ENCODE measurements at regions not wholly inside any gene's neighbourhood (a gene's known extent, or its start where the extent isn't known, plus 50 kb on each side); places are given as distances from the start of the nearest gene placed in this dataset.

DNA sequence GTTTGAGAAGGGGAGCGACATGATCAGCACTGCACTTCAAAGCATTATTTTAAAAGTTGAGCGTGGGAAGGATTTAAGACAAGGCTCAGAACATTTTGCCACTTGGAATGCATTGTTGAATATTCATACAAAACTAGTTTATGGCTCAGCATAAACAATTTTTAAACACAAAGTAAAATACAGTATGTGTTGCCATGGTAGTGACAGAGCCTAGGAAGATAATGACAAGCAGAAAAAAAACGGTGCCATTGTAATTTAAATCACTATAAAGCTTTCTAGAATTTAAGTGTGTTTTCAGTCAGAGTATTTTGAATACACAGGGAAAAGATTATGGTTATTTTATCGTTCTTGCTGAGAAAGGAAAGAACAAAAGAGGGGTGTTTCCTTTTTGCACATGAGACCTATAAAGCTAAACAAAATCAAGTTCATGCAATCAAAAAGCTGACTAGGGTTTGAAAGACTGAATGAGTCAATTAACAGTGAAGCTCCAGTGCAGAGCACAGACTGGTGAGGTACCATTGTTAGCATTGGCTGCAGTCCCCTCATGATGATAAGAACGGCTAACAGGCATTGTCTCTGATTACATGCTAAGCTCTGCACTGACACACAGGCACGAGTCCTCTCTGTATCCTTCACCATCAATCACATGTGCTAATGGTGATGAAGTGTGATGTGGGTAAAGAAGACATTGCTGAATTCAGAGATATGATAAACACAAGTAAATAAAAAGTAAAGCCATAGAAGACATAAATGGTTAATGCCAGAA, 181.9 kb upstream of the VSTM2A start:
- no peaks in the 10 kb centered on the region for H3K36me3 ChIP-seq
- 38% methylated on average over 6 of the region's 6 CpGs for WGBS
- no peak for TF ChIP-seq POLR2A (IDR thresholded peaks at IDR 0.05)
- no peak for TF ChIP-seq POLR2AphosphoS5 (IDR thresholded peaks at IDR 0.05)
- TF ChIP-seq, protein P1, sequence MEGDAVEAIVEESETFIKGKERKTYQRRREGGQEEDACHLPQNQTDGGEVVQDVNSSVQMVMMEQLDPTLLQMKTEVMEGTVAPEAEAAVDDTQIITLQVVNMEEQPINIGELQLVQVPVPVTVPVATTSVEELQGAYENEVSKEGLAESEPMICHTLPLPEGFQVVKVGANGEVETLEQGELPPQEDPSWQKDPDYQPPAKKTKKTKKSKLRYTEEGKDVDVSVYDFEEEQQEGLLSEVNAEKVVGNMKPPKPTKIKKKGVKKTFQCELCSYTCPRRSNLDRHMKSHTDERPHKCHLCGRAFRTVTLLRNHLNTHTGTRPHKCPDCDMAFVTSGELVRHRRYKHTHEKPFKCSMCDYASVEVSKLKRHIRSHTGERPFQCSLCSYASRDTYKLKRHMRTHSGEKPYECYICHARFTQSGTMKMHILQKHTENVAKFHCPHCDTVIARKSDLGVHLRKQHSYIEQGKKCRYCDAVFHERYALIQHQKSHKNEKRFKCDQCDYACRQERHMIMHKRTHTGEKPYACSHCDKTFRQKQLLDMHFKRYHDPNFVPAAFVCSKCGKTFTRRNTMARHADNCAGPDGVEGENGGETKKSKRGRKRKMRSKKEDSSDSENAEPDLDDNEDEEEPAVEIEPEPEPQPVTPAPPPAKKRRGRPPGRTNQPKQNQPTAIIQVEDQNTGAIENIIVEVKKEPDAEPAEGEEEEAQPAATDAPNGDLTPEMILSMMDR (IDR thresholded peaks at IDR 0.05), result no peak

DNA sequence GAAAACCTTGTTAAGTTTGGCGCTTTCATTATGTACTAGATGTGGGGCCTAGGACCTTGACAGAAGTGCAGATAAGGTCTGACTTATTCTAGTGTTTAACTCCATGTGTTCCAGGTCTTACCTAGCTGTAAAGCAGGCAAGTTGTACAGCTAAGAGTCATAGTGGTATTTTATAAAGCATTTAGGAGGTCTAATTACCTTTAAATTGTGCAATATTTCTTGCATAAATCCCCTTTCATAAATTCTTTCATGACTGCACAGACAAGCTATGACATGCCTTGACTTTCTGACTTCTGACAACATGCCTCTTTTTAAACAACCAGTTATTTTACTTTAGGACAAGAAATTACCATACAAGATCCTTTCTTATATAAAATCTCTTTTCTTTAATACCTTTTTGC, 151.6 kb upstream of the VSTM2A start:
- Histone ChIP-seq H3K36me3 (no peaks in the 10 kb centered on the region), H3K4me3 (no peak overlapping the region), H3K4me1 (replicated peaks) (no peaks in the 10 kb centered on the region), H3K27me3 (replicated peaks; ENCODE audit: insufficient read depth) (no peaks in the 10 kb centered on the region), H3K9me3 (no peaks in the 10 kb centered on the region), H3K27ac (no peak overlapping the region)
- 50% methylated on average over 1 of the region's 1 CpG for whole genome bisulfite sequencing
- intact Hi-C loops (cut with DNase I), result no loop called here
- no peak for TF ChIP-seq POLR2A (IDR thresholded peaks at IDR 0.05)
- TF ChIP-seq POLR2AphosphoS5 (IDR thresholded peaks at IDR 0.05), result no peak
- TF ChIP-seq, protein P1 (IDR thresholded peaks at IDR 0.05), result no peak
- DNase-seq (ENCODE audit: low spot score), result no peak

More for the DNA sequence above, 181.9 kb upstream of the VSTM2A start:
- intact Hi-C loops (cut with DNase I), result no loop called here
- DNase-seq (ENCODE audit: low spot score), result no peak
- H3K27ac ChIP-seq, result no peak overlapping the region
- no peak overlapping the region for H3K4me3 ChIP-seq
- no peaks in the 10 kb centered on the region for H3K9me3 ChIP-seq
- H3K4me1 ChIP-seq (replicated peaks), result no peaks in the 10 kb centered on the region
- H3K27me3 ChIP-seq (replicated peaks; ENCODE audit: insufficient read depth), result no peaks in the 10 kb centered on the region

DNA sequence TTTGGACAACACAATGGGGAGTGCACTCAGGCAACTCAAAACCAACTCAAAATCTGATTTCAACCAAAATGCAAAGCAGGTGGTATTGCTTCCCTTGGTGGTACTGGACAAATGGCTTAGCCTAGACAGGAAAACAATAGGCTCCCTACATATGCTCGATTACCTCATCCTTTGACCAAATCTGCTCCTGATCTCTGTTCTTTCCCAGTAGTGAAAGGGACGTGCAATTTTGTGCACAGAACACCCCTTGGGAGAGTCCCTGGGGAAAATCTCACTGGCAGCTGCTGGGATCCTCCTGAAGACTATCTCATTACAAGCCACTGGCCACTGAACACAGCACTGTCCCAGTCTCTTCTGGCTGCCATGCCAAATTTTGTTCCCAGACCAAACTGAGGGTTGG, 149.2 kb upstream of the VSTM2A start:
- Histone ChIP-seq H3K27me3 (replicated peaks; ENCODE audit: insufficient read depth) (no peaks in the 10 kb centered on the region), H3K9me3 (no peaks in the 10 kb centered on the region), H3K4me3 (no peak overlapping the region), H3K27ac (no peak overlapping the region), H3K36me3 (no peaks in the 10 kb centered on the region), H3K4me1 (replicated peaks) (no peaks in the 10 kb centered on the region)
- WGBS, result 67% methylated on average over 2 of the region's 2 CpGs
- TF ChIP-seq POLR2AphosphoS5 (IDR thresholded peaks at IDR 0.05) (no peak), POLR2A (IDR thresholded peaks at IDR 0.05) (no peak)
- TF ChIP-seq, protein P1 (IDR thresholded peaks at IDR 0.05), result no peak
- intact Hi-C loops (cut with DNase I), result no loop called here
- DNase-seq (ENCODE audit: low spot score), result no peak

DNA sequence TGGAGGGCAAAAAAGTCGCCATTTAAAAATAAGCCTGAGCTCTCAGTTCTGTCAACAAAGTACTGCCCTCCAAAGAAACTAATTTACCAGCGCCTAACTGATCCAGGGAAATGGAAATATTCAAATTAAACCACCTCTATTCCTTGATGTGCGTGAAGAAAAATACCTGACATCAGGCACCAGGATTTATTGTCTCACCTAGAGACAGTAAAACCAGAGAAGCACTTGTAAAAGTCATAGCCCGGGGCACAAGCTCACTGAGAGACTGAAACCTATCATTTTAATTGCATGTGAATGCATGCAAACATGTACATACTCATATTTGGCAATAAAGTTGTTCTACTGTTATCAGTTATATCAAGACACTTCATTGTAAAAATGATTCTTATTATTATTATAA, 147.3 kb upstream of the VSTM2A start:
- 41% methylated on average over 4 of the region's 4 CpGs for WGBS
- Histone ChIP-seq H3K4me3 (no peak overlapping the region), H3K9me3 (no peaks in the 10 kb centered on the region), H3K4me1 (replicated peaks) (no peaks in the 10 kb centered on the region), H3K27ac (no peak overlapping the region), H3K27me3 (replicated peaks; ENCODE audit: insufficient read depth) (no peaks in the 10 kb centered on the region), H3K36me3 (no peaks in the 10 kb centered on the region)
- no peak for DNase-seq (ENCODE audit: low spot score)
- TF ChIP-seq, protein P1 (IDR thresholded peaks at IDR 0.05), result no peak
- TF ChIP-seq POLR2A (IDR thresholded peaks at IDR 0.05) (no peak), POLR2AphosphoS5 (IDR thresholded peaks at IDR 0.05) (no peak)
- intact Hi-C loops (cut with DNase I), result no loop called here

All from prostate gland (tissue), 2 donors.